Type B pancreatic cell (in vitro differentiated cells): ENCODE measurements at regions not wholly inside any gene's neighbourhood (a gene's known extent, or its start where the extent isn't known, plus 50 kb on each side); places are given as distances from the start of the nearest gene placed in this dataset.

Source experiments
- DNase-seq: peaks from one replicate; pipeline ENCODE4 v3.0.0; 2021; ENCODE audit warnings: mixed read lengths; ENCODE audit not compliant: unreplicated experiment; ENCODE audit errors: extremely low spot score
- H3K27ac Mint-ChIP-seq: 2 replicates; pipeline ENCODE4 v1.8.0; 2021; ENCODE audit warnings: mild to moderate bottlenecking, mixed read lengths
- H3K27me3 Mint-ChIP-seq: 2 replicates; pipeline ENCODE4 v1.8.0; 2021; ENCODE audit warnings: mixed read lengths
- H3K36me3 Mint-ChIP-seq: 2 replicates; pipeline ENCODE4 v1.8.0; 2021; ENCODE audit warnings: mixed read lengths
- H3K4me1 Mint-ChIP-seq: one replicate; pipeline ENCODE4 v1.8.0; 2021; ENCODE audit warnings: mixed read lengths; ENCODE audit not compliant: unreplicated experiment
- H3K4me3 Mint-ChIP-seq: 2 replicates; pipeline ENCODE4 v1.8.0; 2021; ENCODE audit warnings: mild to moderate bottlenecking, mixed read lengths
- H3K9me3 Mint-ChIP-seq: 2 replicates; pipeline ENCODE4 v1.8.0; 2021; ENCODE audit warnings: mixed read lengths
- TF ChIP-seq, protein P1 (sequence below): fragments of 200-600 bp; sonication (generic); conservative IDR thresholded peaks from 2 replicates; pipeline ENCODE4 v1.5.0; 2021; ENCODE audit warnings: antibody characterized with exemption, mild to moderate bottlenecking

DNA sequence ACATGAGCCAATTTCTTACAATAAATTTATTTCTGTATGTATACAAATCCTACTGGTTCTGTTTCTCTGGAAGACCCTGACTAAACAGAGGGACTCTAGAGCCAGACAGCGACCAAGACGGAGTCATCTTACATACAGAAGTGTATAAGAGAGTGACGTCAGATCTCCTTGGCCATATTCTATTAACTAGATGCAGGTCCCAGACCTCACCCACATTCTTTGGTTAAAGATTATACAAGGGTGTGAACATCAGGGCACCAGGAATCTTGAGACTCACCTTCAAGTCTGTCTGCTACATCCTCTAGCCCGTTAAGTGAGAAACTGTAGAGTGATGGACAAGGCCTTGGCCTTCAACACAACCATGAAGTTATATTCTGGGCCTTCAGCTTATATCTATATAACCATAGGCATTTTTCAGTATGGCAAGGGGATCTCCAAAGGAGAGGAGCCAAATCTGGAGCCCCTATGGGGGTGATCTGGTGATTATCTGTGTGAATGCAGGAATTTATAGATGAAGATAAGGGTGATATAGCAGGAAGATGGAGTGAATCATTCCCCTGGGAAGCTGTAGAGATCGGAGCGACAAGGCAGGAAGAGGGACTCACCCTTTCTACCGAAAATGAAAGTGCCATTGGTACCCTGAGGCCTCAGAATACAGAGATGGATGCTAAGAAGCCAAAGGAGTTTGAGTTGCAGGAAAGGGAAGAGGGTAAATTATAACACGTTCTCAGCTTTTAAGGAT is 83.9 kb downstream of the ADAMTS1 start:
- no peak for DNase-seq
- Mint-ChIP-seq H3K9me3 (peaks cover 5% of the 10 kb centered on the region), H3K4me3 (no peak overlapping the region), H3K27ac (no peak overlapping the region), H3K4me1 (no peaks in the 10 kb centered on the region), H3K27me3 (no peaks in the 10 kb centered on the region), H3K36me3 (no peaks in the 10 kb centered on the region)
- TF ChIP-seq, protein P1, sequence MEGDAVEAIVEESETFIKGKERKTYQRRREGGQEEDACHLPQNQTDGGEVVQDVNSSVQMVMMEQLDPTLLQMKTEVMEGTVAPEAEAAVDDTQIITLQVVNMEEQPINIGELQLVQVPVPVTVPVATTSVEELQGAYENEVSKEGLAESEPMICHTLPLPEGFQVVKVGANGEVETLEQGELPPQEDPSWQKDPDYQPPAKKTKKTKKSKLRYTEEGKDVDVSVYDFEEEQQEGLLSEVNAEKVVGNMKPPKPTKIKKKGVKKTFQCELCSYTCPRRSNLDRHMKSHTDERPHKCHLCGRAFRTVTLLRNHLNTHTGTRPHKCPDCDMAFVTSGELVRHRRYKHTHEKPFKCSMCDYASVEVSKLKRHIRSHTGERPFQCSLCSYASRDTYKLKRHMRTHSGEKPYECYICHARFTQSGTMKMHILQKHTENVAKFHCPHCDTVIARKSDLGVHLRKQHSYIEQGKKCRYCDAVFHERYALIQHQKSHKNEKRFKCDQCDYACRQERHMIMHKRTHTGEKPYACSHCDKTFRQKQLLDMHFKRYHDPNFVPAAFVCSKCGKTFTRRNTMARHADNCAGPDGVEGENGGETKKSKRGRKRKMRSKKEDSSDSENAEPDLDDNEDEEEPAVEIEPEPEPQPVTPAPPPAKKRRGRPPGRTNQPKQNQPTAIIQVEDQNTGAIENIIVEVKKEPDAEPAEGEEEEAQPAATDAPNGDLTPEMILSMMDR, result no peak

DNA sequence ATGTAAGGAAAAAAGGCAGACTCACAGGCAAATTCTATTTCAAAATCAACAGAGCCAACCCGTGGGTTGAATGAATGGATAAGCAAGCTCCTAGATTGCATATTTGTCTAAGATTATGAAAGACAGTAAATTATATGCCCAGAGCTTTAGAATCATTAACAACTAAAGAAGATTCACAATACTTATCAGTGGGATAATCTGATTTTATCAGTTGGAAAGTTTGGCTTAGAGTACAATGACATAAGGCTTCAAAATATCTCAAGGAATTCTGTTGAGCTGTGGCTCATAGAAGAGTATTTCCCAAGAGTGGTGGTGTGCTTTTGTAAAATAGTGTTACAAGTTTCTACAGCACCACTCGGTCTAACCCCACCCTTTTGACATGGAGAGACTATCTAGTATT is 85.5 kb downstream of the ADAMTS1 start:
- Mint-ChIP-seq H3K9me3 (peaks cover 5% of the 10 kb centered on the region), H3K27ac (no peak overlapping the region), H3K36me3 (no peaks in the 10 kb centered on the region), H3K27me3 (no peaks in the 10 kb centered on the region), H3K4me3 (no peak overlapping the region), H3K4me1 (no peaks in the 10 kb centered on the region)
- no peak for DNase-seq
- TF ChIP-seq, protein P1, result no peak

DNA sequence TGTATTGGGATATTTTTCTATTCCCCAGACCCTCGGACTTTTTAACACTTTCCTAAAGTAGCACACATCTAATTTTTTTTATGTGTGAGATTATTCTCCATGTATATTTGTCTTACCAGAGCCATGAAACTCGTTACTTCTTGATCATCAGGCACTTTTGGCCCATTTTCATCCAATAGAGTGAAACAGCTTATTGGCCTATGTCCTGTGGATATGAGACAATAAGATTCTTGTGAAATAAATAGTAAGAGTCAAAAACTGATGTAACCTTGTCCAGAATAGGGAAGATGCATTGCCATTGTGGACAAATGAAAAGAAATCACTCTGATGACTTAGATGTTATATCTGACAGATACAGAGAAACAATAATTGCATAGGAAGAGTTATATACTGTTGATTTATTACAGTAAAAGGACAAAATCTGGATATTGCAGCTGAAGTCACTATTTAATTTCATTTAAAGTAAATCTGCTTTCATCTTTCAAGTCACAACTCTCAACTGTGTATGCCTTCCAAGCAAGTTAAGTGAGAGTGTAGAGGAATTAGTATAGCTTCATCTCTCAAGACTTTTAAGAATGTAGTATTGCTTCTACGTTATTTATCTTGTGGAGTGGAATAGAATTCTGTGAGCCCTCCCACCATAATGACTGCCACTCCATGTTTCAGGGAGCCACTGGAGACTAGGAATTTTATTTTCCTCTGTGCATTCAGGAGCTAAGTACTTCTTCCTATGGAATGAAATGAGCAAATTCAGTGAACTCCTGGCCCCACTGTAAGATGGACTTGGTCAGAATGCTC is 86.9 kb downstream of the ADAMTS1 start:
- TF ChIP-seq, protein P1, result no peak
- H3K27me3 Mint-ChIP-seq, result no peaks in the 10 kb centered on the region
- peaks cover 5% of the 10 kb centered on the region for H3K9me3 Mint-ChIP-seq
- DNase-seq, result no peak
- no peaks in the 10 kb centered on the region for H3K36me3 Mint-ChIP-seq
- no peak overlapping the region for H3K27ac Mint-ChIP-seq
- no peaks in the 10 kb centered on the region for H3K4me1 Mint-ChIP-seq
- H3K4me3 Mint-ChIP-seq, result no peak overlapping the region

DNA sequence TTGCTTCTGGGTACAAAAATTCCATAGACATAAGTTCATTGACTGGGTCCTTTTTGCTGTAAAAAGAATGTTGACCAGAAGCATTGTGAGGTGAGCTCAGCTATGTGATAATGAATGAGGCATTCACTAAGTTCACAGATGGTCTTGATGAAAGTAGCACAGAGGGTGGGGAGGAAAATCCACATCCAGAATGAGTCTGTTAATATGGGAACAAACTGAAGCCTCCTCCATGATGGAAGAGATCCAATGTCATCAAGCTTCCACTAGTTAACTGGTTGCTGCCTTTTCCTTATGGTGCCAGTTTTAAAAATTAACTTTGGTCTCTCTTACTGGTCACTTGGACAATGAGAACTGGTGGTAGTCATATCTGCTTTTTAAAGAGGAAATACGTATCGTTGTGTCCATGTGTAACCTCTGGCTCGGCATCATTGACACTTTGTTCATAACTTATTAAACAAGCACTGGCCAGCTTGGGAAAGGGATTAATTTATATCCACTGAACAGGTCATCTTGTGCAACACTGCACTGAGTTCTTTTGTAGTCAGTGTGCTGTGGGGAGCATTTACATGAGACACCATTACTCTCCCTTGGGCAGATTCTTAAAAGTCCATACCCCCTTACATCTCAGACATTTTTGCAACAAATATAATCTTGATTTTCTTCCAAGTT is 88.6 kb downstream of the ADAMTS1 start:
- Mint-ChIP-seq H3K4me1 (no peaks in the 10 kb centered on the region), H3K27me3 (no peaks in the 10 kb centered on the region), H3K9me3 (peaks cover 4% of the 10 kb centered on the region), H3K27ac (no peak overlapping the region), H3K36me3 (no peaks in the 10 kb centered on the region), H3K4me3 (no peak overlapping the region)
- TF ChIP-seq, protein P1, result no peak
- DNase-seq, result no peak

DNA sequence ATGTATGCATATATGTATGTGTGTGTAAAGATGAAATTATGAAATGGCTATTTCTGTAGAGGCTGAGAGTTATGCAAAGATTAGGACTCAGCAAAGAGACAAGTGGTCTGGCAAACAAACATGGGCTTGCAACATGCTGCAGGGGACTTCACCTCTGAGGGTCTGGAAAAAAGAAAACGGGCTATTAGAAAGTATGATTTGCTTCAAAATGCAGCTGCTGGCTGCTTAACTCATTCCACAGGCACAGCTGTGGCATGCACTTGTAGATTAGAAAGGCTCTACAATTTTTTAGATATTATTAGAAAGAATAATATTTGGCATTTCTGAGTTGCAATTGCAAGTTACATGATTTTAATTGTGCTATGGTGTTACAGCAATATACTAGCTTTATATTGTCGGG is 90.4 kb downstream of the ADAMTS1 start:
- no peaks in the 10 kb centered on the region for H3K27me3 Mint-ChIP-seq
- no peak for DNase-seq
- H3K36me3 Mint-ChIP-seq, result no peaks in the 10 kb centered on the region
- H3K9me3 Mint-ChIP-seq, result no peaks in the 10 kb centered on the region
- H3K4me3 Mint-ChIP-seq, result no peak overlapping the region
- no peaks in the 10 kb centered on the region for H3K4me1 Mint-ChIP-seq
- TF ChIP-seq, protein P1, result no peak
- H3K27ac Mint-ChIP-seq, result no peak overlapping the region
